ENCODE measurements at regions not wholly inside any gene's neighbourhood (a gene's known extent, or its start where the extent isn't known, plus 50 kb on each side); places are given as distances from the start of the nearest gene placed in this dataset.

GRCh38 chr3:177921153-177921552, 615.1 kb upstream of the KCNMB2 start:
- no peak for TF ChIP-seq CTCF (IDR thresholded peaks at IDR 0.05)

- TF ChIP-seq CTCF (IDR thresholded peaks at IDR 0.05): no peak
Observed at GRCh38 chr3:177924261-177924660, 612.0 kb upstream of the KCNMB2 start.

GRCh38 chr3:177928172-177928873, 607.9 kb upstream of the KCNMB2 start:
- no peak for TF ChIP-seq CTCF (IDR thresholded peaks at IDR 0.05)

GRCh38 chr3:177929310-177929709, 606.9 kb upstream of the KCNMB2 start:
- TF ChIP-seq CTCF (IDR thresholded peaks at IDR 0.05): no peak

- TF ChIP-seq CTCF (IDR thresholded peaks at IDR 0.05): no peak
Observed at GRCh38 chr3:177930771-177931170, 605.5 kb upstream of the KCNMB2 start.

- no peak for TF ChIP-seq CTCF (IDR thresholded peaks at IDR 0.05)
Observed at GRCh38 chr3:177931346-177931745, 604.9 kb upstream of the KCNMB2 start.

- TF ChIP-seq CTCF (IDR thresholded peaks at IDR 0.05): no peak
Observed at GRCh38 chr3:177932346-177932745, 603.9 kb upstream of the KCNMB2 start.

Data from LNCAP (cell line).